GM19397 (cell line): ENCODE measurements at regions not wholly inside any gene's neighbourhood (a gene's known extent, or its start where the extent isn't known, plus 50 kb on each side); places are given as distances from the start of the nearest gene placed in this dataset.
"Not testable (repeated sequence)": the region's sequence is repeated elsewhere in the genome, so short reads cannot be mapped to it uniquely, and the experiment has no call there.

ENCODE experiments used
- ATAC-seq: cut with Tn5 transposase; IDR thresholded peaks from one replicate; pipeline ENCODE4 v1.9.1; 2021; ENCODE audit warnings: mild to moderate bottlenecking, moderate library complexity; ENCODE audit not compliant: unreplicated experiment

DNA sequence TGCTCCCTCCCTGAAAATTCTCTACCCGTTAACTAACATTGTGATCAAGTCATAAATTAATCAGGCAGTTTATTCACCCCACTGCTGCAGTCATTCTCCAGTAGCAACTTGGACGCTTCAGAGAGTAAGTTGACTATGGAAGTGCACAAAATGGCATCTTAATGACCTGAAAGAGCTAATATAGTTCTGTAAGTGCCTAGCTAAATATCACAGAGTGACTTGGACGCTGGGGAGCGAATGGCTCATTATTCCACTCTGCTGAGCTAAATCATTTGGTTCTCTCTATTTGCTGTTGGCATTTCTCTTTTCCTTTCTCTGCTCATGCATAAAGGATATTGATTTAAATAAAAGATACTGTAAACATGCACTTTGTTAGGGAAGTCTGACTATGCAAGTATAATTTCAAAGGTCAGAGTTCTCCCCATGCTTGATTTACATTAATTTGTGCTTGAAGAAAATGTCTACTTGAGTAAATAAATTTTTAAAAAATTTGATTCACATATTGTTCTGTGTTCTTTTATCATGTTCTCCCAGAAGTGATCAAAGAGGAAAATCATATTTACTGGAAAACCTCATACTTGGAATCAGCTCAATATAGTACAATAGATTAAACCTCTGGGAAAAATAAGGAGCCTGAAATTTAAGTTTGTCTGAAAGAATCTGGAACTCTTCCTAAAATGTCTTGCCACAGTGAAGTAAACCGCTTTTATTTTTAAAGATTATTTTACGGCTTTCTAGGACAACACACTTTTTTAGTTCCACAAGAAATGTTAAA lies 169.5 kb upstream of the HAPLN1 start:
- no peak for ATAC-seq

DNA sequence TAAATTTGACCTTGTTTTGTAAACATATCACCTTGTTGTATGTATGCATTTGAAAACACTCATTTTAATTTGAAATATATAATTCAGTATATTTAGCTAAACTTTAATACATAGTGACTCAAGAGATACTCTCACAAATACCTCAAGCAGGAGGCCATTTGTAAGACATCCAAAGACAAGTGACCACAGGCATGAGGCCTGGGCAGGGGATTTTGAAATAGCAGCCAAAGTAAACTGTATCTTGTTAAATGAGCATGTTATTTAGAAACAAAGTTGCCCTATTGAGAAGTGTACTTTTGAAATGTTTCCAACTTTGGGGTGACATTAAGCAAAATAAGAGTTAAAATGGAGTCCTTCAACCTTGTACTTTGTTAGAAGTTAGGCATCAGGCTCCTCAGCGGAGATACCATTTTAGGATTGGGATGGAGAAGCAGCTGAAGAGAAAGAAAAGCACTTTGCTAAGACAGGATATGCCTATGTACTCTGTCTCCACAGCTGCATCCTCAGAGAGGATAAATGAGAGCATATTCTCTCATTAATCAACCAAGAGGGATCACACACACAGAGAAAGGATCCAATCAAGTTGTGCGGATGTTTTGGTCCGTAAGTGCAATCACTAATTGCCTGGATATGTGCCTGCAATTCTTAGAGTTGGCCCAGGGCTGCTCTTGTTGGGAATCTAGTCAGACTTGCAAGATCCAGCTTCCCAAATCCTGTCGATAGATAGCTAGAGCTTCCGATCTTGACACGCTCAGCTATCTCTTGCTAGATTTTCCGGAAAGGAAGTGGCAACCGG lies 157.5 kb upstream of the HAPLN1 start:
- ATAC-seq, result no peak

DNA sequence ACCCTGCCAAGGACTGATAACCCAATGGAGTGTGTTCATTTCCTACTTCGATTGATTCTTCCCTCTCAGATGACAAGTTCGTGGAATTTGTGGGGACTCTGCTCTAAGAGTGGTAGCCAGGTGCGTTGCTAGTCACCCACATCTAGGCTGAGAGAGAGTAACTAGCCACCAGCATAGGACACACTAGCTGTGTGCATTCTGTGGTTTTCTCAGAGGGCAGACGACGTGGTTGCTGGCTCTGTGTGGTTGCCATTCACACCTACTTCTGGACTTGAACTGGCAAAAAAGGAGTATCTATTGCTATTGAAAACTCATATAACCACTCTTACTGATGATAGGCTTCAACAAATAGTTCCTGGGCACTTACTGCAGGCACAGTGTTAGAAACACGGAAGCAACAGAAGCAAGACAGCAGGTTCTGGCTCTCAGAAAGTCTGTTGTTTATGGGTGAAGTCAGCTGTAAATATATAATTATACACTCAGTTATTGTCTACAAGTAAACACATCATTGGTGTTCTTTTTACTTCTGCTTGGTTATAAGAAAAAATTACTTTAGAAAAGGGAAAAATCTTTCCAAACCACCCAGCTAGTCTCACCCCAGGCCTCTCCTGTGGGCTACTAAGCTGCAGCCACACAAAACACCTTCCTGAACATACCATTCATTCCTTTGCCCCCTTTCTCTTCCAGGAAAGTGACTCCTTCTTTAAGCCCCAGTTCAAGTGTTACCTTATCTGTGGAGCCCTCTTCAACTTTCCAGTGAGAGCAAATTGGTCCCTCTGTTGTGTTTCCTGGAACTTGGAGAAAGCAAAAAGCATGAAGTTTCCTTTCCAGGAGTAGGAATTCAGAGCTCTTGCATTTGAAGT lies 151.1 kb upstream of the HAPLN1 start:
- ATAC-seq, result no peak

DNA sequence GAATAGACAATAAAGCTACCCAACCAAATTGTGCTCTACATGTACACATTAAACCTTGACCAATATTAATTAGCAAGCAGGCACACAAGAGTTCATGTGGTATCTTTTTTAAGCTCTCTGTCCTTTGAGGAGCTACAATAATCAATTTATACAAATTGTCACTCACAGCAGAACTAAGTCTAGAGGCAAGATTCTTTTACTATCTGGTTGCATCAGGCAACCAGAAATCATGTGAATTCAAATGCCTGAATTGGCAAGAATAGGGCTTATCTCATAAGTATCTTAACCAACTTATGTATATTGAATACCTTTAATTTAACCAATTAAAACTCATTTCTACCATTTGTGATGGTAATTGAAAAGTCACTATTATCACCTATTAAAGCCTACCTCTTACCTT lies 145.5 kb upstream of the HAPLN1 start:
- no peak for ATAC-seq

DNA sequence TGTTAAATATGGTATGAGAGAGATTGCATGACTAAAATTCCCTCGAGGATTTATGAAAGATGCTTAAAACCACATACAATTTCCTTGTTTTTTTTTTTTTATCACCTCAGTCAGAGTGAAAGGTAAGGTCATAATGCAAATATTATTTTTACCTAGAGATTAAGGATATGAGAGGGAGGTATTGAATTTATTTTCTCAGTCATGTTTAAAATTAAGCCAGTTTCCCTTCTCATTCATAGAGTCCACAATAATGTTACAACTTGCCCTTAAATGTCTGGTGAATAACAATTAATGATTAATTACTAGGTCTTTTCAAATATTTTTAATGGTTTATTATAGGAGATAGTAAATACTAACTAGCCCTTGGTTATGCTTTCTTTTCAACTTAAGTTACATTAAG lies 144.9 kb upstream of the HAPLN1 start:
- no peak for ATAC-seq

DNA sequence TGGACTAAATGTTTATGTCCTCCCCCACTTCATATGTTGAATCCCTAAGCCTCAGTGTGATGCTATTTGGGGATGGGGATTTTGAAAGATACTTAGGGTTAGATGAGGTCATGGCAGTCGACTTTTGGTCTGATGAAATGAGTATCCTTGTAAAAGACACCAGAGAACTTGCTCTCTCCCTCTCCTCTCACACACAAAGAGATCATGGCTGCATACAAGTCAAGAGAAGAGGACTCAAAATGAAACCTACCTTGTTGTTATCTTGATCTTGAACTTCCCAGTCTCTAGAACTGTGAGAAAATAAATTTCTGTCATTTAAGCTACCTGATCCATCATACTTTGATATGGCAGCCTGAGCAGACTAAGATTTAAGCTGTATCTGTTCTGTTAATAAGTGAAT lies 144.0 kb upstream of the HAPLN1 start:
- ATAC-seq, result no peak

DNA sequence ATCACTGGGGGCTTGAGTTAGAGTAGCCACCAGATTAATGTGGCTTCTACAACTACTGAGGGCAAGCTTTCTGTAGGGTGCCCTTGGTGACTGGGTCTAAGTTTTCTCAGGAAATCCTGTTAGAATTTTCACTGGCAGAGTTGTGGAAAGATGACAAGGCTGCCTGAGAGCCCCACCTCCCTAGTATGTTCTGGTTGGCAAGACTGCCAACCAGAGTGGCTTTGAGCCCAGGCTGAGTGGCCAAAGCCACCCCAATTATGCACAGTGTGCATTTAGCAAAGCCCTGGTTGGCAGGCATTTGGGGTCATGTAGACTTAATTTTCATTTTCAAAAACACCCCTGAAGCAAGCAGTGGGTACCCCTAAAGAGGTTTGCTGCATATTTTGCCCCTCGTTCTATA lies 136.7 kb upstream of the HAPLN1 start:
- ATAC-seq, result no peak

DNA sequence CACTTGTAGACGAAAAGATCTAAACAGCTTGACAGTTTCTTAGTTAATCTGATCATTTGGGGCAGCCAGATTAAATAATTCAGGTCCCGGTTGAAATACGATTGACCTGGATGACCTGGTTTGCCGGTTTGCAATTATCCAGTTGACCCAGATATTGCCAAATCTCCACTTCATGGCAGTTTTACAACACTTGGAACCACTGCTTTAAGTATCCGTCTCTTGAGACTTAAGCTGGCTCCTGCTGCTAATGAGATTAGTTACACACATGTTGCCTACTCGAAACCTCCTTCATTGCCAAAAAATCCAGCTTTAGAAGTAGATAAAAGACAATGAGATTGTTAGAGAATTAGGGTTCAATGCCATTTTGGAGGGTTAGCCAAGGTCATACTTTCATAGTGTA lies 136.2 kb upstream of the HAPLN1 start:
- no peak for ATAC-seq

DNA sequence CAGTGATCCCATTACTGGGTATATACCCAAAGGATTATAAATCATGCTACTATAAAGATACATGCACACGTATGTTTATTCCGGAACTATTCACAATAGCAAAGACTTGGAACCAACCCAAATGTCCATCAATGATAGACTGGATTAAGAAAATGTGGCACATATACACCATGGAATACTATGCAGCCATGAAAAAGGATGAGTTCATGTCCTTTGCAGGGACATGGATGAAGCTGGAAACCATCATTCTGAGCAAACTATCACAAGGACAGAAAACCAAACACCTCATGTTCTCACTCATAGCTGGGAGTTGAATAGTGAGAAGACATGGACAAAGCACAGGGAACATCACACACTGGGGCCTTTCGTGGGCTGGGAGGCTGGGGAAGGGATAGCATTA lies 129.8 kb upstream of the HAPLN1 start:
- not testable (repeated sequence) for ATAC-seq

DNA sequence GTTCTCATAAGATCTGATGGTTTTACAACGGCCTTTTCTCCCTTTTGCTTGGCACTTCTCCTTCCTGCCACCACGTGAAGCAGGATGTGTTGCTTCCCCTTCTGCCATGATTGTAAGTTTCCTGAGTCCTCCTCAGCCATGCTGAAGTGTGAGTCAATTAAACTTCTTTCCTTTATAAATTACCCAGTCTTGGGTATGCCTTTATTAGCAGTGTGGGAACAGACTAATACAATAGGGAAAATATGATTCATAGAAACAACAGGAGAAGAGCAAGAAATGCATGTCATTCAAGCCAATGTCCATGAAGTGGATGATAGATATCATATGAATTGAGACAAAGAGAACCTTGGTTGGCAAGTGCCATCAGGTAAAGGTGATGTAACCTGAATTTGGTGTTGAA lies 128.3 kb upstream of the HAPLN1 start:
- ATAC-seq, result no peak

DNA sequence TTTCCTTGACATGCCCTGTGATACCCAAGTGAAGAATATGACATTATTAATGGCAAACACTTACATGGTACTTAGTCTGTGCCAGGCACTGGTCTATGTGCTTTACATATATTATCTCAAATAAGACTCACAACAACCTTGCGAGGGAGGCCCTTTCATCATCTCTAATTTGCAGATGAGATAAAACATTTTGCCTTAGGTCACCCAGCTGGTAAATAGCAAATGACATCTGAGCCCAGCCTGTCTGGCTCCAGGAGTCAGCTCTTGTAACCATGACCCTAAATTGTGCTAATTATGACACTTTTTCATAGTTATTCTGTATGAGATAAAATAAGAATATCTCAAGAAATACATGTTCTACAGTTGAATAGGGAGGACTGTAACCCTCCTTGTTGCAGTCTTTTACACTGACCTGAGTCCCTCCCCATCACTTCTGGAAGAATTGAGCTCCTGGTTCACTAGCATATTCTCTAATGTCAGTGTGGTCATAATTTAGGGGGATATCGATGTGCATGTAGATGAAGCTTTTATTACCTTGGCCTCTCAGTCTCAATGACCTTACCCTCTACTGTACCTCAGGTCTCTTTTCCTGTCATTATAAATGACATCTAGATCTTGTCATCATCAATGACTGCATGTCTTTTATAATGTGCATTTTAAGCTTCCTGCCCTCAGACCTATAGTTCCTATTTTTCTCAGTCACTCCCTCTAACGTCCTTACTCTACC lies 126.1 kb upstream of the HAPLN1 start:
- ATAC-seq, result no peak

DNA sequence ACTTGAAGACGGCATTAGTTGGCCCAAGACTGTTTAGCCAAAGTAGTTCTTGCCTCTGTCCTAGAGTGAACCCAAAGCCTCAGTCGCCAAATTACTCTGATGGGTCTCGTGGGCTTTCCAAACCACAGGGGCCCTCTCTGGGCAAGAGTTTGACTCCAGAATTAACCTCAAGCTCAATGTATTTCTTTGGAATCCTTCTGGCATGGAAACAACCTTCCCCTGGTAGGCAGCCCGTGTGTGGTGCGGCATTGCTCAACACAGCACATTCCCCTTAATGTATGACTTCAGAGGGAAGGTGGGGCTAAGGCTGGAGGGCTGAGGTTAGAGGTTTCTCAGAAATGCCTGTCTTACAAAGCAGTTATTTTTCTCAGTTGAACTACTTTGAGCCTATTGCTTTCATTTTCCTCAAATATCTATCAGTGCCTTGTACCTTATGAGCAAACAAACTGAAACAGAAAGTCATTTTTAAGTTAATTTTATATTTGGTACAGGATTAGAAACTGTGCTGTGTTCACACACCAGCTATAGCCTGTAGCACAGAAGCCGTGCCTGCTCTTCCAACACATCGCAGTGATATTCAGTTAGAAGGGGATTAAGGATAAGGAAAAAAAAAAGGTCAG lies 123.9 kb upstream of the HAPLN1 start:
- ATAC-seq, result peak; percentile 98

DNA sequence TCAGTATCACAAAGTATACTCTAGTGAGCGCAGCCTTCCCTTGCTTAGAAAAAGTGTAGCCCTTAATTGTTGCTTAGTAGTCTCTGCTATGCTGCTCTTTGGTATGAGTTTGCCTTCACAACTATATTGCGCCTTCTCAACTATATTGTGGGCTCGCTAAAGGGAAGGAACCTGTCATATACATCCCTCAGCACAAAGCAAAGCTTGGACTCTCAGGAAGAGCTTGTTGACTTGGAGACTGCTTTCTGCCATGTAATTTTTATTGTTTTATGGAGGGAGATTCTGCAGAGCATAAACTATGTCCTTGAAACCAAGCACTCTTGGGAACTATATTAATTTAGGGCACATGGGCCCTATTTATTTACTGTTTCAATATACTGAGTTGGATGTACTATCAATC lies 119.1 kb upstream of the HAPLN1 start:
- ATAC-seq, result no peak

DNA sequence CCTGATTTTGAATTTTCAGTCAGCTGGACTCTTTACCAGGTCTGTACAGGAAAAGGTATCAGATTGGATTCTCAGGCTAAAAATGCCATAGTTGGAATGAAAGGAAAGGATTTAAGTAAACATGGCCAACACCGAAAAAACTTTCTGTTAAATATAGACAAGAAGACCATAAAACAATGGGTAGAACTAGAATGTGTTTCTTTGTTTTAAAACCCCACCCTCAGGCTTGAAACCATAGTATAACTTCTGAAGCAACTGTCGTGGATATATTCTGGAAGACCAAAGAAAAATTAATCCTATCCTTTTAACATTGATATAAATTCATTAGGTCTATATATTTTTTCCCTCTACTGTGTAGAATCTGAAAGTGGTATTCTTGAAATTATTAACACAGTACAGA lies 118.6 kb upstream of the HAPLN1 start:
- ATAC-seq, result no peak

DNA sequence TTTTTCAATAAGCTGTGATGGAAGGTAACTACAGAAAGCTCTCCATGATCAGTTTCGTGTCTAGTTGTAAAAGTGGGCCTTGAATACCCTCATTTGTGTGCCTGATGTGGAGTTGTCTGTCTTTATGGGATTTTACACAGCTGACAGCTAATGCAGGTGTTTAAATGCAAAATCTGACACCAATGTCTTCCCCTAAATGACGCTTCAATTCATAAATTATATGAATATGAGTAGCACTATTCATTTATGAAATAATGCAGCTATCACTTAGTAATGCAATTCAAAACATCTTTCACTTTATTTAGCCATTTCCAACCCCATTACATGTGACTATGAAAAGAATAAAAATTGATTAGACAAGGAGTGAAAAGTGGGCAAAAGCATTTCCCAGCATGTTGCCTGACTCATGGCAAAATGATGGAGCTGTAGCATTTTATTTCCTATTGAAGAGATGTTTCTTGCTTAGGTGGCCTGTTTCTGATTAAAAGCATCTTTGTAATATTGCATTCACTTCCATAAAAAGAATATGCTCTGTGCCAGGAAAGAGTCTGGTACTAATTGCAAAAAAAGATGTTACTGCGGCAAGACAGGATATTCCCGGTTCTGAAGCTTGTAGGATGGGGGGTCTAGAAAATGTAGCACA lies 116.7 kb upstream of the HAPLN1 start:
- no peak for ATAC-seq

DNA sequence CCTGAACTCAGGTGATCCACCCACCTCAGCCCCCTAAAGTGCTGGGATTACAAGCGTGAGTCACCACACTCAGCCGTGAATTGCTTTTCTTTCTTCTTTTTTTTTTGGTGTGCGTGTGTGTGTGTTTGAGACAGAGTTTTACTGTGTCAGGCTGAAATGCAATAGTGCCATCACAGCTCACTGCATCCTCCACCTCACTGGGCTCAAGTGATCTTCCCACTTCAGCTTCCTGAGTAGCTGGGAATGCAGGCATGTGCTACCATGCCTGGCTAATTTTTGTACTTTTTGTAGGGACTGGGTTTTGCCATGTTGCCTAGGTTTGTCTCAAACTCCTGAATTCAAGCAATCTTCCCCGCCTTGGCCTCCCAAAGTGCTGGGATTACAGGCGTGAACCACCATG lies 113.7 kb upstream of the HAPLN1 start:
- ATAC-seq, result no peak

DNA sequence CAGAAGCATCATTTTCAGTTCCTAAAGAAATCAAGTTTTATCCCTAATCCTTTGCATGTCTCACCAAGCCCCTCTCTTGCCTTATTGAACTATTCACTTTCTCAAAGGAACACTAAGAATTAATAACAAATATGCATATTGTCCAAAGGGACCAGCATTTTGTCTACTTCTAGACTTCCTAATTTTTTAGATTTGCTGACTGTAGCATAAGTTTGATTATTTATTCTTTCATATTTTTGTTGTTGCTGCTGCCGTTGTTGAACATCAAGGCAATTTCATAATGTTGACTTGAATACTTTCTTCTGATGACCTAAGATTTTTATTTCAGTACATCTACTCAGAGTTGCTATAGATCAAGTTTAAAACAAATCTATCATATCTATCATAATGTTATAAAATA lies 111.2 kb upstream of the HAPLN1 start:
- ATAC-seq, result no peak

DNA sequence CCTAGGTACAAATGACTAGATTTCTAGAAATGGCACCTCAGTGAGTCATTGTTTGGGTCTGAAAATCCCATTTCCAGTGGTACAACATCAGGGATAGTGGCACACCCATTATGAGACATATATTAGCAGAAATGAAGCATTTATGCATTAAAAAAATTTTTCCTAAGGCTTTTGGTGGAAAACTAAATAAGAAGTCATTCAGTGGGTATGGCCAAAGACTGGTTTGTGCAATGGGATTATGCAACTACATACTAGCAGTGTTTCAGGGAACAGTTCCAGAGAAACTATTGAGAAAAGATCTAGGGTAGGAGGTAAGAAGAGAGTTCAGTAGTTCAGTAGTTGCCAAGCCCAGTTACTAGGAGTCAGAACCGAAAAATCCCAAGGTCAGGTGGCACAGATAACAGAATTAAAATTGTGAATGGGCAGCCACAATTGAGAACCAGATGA lies 106.5 kb upstream of the HAPLN1 start:
- ATAC-seq, result no peak

DNA sequence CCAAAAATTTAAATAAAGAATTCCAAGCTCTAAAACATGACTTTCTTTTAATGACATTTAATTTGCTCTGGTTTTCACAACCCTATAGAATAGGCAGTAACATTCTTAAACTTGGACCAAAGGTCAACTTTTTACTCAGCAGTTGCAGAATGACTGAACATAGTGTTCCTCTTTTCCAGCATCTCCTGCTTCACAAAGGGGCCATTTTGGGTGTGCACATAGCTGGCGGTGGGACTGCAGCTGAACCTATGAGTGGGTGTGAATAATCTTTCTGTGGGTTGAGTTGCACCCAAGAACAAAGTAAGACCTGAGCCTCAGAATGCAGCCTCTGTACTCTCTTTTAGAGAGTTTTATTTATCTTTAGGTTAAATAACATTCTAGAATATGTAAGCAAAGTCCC lies 96.9 kb upstream of the HAPLN1 start:
- no peak for ATAC-seq

DNA sequence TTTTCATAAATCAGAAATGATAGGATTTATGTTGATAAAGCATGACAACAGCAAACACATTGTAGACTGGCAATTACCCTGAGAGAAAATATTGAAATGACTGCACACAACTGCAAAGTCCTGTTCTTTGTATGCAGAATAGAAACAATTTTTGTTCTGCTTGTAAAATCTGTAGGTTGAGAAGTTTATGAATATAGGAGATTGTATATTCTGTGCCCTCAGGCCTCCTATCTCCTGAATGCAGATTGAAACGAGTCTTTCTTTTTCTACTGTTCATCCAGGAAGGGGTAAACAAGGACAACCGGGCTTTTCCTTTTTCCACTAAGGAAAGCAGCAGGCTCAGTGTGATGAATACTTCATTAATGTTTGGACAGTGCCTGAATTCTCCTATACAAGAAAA lies 95.0 kb upstream of the HAPLN1 start:
- no peak for ATAC-seq
